Calu3 (cell line): ENCODE measurements at regions not wholly inside any gene's neighbourhood (a gene's known extent, or its start where the extent isn't known, plus 50 kb on each side); places are given as distances from the start of the nearest gene placed in this dataset.

Experiments
- BruUV-seq: library from RNA; stranded (reverse); fragments of 400-500 nt; replicated peaks from 2 replicates; lab custom pipeline; 2021; lab: Mats Ljungman, UMichigan
- CTCF ChIA-PET: fragments of 300-600 bp; sonication (Branson Sonifier 250); formaldehyde crosslinking; loops from one replicate; lab custom pipeline; 2022; ENCODE audit warnings: antibody characterized with exemption; lab: Charles Lee
- DNase-seq: peaks from one replicate; pipeline ENCODE4 v3.0.0; 2022
- H3K27ac Mint-ChIP-seq: one replicate; pipeline ENCODE4 v1.8.0; 2022; ENCODE audit warnings: mixed read lengths; ENCODE audit not compliant: unreplicated experiment
- H3K27me3 Mint-ChIP-seq: one replicate; pipeline ENCODE4 v1.8.0; 2022; ENCODE audit warnings: mixed read lengths; ENCODE audit not compliant: unreplicated experiment
- H3K36me3 Mint-ChIP-seq: one replicate; pipeline ENCODE4 v1.8.0; 2022; ENCODE audit warnings: mild to moderate bottlenecking, moderate library complexity, mixed read lengths; ENCODE audit not compliant: insufficient read depth, unreplicated experiment
- H3K4me1 Mint-ChIP-seq: one replicate; pipeline ENCODE4 v1.8.0; 2022; ENCODE audit warnings: mild to moderate bottlenecking, low read depth, mixed read lengths; ENCODE audit not compliant: unreplicated experiment
- H3K4me3 Mint-ChIP-seq: one replicate; pipeline ENCODE4 v1.8.0; 2022; ENCODE audit warnings: mild to moderate bottlenecking, low read depth, moderate library complexity, mixed read lengths; ENCODE audit not compliant: unreplicated experiment
- H3K9me3 Mint-ChIP-seq: one replicate; pipeline ENCODE4 v1.8.0; 2022; ENCODE audit warnings: low read depth, mixed read lengths; ENCODE audit not compliant: unreplicated experiment
- CTCF ChIP-seq: fragments of 200-600 bp; IDR thresholded peaks from one replicate; pipeline ENCODE4 v1.8.0; 2022; ENCODE audit warnings: antibody characterized with exemption; ENCODE audit not compliant: unreplicated experiment
- intact Hi-C: fragments of 100-400 bp; cut with micrococcal nuclease; formaldehyde crosslinking; loops from one replicate; pipeline ENCODE4 v1.10.0; 2022; ENCODE audit not compliant: unreplicated experiment

- DNase-seq: no peak
- no peaks in the 10 kb centered on the region for H3K36me3 Mint-ChIP-seq
These were observed 123.3 kb upstream of the MED13L start for GRCh38 chr12:116400636-116401372.

GRCh38 chr12:116401565-116401964 lies 124.1 kb upstream of the MED13L start:
- CTCF ChIA-PET: no interaction called here
- no peak for TF ChIP-seq CTCF
- no TSS peak for BruUV-seq
- no peak overlapping the region for H3K27ac Mint-ChIP-seq
- H3K36me3 Mint-ChIP-seq: no peaks in the 10 kb centered on the region
- H3K27me3 Mint-ChIP-seq: peaks cover 51% of the 10 kb centered on the region
- DNase-seq: no peak
- no peaks in the 10 kb centered on the region for H3K4me1 Mint-ChIP-seq
- intact Hi-C loops: no loop called here
- no peak overlapping the region for H3K4me3 Mint-ChIP-seq
- H3K9me3 Mint-ChIP-seq: peaks cover 3% of the 10 kb centered on the region

More at GRCh38 chr12:116400636-116401372, 123.3 kb upstream of the MED13L start:
- H3K4me3 Mint-ChIP-seq: no peak overlapping the region
- no peaks in the 10 kb centered on the region for H3K4me1 Mint-ChIP-seq
- H3K27ac Mint-ChIP-seq: no peak overlapping the region
- intact Hi-C loops: no loop called here
- TF ChIP-seq CTCF: no peak
- peaks cover 51% of the 10 kb centered on the region for H3K27me3 Mint-ChIP-seq
- CTCF ChIA-PET: no interaction called here
- H3K9me3 Mint-ChIP-seq: peaks cover 3% of the 10 kb centered on the region
- no TSS peak for BruUV-seq

GRCh38 chr12:116402163-116402939 lies 124.9 kb upstream of the MED13L start:
- no peak for DNase-seq
- Mint-ChIP-seq H3K27ac (no peak overlapping the region), H3K9me3 (peaks cover 3% of the 10 kb centered on the region), H3K27me3 (peaks cover 51% of the 10 kb centered on the region), H3K36me3 (no peaks in the 10 kb centered on the region), H3K4me3 (no peak overlapping the region), H3K4me1 (no peaks in the 10 kb centered on the region)
- intact Hi-C loops: no loop called here
- BruUV-seq: no TSS peak
- TF ChIP-seq CTCF: no peak
- CTCF ChIA-PET: no interaction called here

- CTCF ChIA-PET: no interaction called here
- H3K27ac Mint-ChIP-seq: no peak overlapping the region
- peaks cover 3% of the 10 kb centered on the region for H3K9me3 Mint-ChIP-seq
- no TSS peak for BruUV-seq
- no peaks in the 10 kb centered on the region for H3K36me3 Mint-ChIP-seq
- intact Hi-C loops: no loop called here
- no peaks in the 10 kb centered on the region for H3K4me1 Mint-ChIP-seq
- no peak for DNase-seq
- peaks cover 41% of the 10 kb centered on the region for H3K27me3 Mint-ChIP-seq
- H3K4me3 Mint-ChIP-seq: no peak overlapping the region
- no peak for TF ChIP-seq CTCF
These were observed 126.1 kb upstream of the MED13L start for GRCh38 chr12:116403546-116403945.
